ENCODE measurements at regions not wholly inside any gene's neighbourhood (a gene's known extent, or its start where the extent isn't known, plus 50 kb on each side); places are given as distances from the start of the nearest gene placed in this dataset.

GRCh38 chr21:38556390-38556789, 58.1 kb upstream of the ERG start:
- Histone ChIP-seq H3K27me3 (ENCODE audit: insufficient read depth in 3 of 3, low read length in 2 of 3) (peaks cover 0 to 5% (median 0%) of the 10 kb centered on the region in 3 donors), H3K4me3 (no peak overlapping the region), H3K36me3 (ENCODE audit: insufficient read depth in 1 of 2, low read depth in 1 of 2) (no peaks in the 10 kb centered on the region), H3K27ac (no peak overlapping the region), H3K4me1 (no peaks in the 10 kb centered on the region), H3K9me3 (no peaks in the 10 kb centered on the region)
- DNase-seq: no peak
- ATAC-seq: no peak
- TF ChIP-seq, protein P1, sequence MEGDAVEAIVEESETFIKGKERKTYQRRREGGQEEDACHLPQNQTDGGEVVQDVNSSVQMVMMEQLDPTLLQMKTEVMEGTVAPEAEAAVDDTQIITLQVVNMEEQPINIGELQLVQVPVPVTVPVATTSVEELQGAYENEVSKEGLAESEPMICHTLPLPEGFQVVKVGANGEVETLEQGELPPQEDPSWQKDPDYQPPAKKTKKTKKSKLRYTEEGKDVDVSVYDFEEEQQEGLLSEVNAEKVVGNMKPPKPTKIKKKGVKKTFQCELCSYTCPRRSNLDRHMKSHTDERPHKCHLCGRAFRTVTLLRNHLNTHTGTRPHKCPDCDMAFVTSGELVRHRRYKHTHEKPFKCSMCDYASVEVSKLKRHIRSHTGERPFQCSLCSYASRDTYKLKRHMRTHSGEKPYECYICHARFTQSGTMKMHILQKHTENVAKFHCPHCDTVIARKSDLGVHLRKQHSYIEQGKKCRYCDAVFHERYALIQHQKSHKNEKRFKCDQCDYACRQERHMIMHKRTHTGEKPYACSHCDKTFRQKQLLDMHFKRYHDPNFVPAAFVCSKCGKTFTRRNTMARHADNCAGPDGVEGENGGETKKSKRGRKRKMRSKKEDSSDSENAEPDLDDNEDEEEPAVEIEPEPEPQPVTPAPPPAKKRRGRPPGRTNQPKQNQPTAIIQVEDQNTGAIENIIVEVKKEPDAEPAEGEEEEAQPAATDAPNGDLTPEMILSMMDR (IDR thresholded peaks at IDR 0.05): no peak
- intact Hi-C loops (cut with DNase I): no loop called here

- Histone ChIP-seq H3K36me3 (ENCODE audit: insufficient read depth in 1 of 2, low read depth in 1 of 2) (no peaks in the 10 kb centered on the region), H3K27ac (no peak overlapping the region), H3K4me1 (no peaks in the 10 kb centered on the region), H3K9me3 (no peaks in the 10 kb centered on the region), H3K27me3 (ENCODE audit: insufficient read depth in 3 of 3, low read length in 2 of 3) (peaks cover 0 to 15% (median 4%) of the 10 kb centered on the region in 3 donors), H3K4me3 (no peak overlapping the region)
- ATAC-seq (no peak), DNase-seq (no peak)
- intact Hi-C loops (cut with DNase I): no loop called here
- TF ChIP-seq, protein P1 (IDR thresholded peaks at IDR 0.05): no peak
Measured at GRCh38 chr21:38561205-38561604, 62.9 kb upstream of the ERG start.

GRCh38 chr21:38561613-38562581, 63.6 kb upstream of the ERG start:
- ATAC-seq: no peak
- no peak for DNase-seq

DNA sequence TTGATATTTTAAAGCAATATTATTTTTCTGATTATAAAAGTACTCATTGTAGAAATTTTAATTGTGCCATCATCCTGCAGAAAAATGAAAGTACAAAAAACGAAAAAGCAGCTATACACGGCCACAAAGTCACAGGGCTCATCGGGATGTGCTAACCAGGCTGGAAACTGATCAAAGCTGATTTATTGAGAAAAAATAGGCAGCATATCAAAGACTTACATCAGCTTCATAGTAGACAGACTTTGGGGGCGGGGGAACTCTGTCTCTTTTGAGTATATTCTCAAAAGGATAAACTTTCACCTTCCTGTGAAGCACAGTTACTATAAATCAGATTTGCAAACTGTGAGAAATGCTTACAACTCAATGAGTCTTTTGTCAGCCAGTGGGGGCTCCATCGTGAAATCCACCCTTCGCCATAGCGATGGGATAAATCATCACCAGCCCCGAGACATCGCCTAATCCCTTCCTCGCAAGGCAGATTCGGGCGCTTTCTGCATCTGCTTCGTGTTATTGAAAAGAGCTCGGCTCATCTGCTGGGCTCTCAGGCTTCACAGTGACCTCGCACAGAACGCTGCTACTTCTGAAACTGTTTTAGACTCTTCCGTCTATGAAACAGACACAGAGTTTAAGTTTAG, 69.2 kb upstream of the ERG start:
- Histone ChIP-seq H3K36me3 (ENCODE audit: insufficient read depth in 1 of 2, low read depth in 1 of 2) (no peaks in the 10 kb centered on the region), H3K4me1 (no peaks in the 10 kb centered on the region), H3K27ac (no peak overlapping the region), H3K27me3 (ENCODE audit: insufficient read depth in 3 of 3, low read length in 2 of 3) (peaks cover 4 to 15% (median 5%) of the 10 kb centered on the region in 3 donors), H3K9me3 (no peaks in the 10 kb centered on the region), H3K4me3 (no peak overlapping the region)
- DNase-seq (no peak), ATAC-seq (no peak)
- TF ChIP-seq, protein P1 (IDR thresholded peaks at IDR 0.05): no peak
- 14 to 28% (median 17%) methylated on average over 17 of the region's 17 CpGs for WGBS, 3 donors
- intact Hi-C loops (cut with DNase I): no loop called here

More at GRCh38 chr21:38561613-38562581, 63.6 kb upstream of the ERG start:
- Histone ChIP-seq H3K36me3 (ENCODE audit: insufficient read depth in 1 of 2, low read depth in 1 of 2) (no peaks in the 10 kb centered on the region), H3K9me3 (no peaks in the 10 kb centered on the region), H3K4me3 (no peak overlapping the region), H3K27me3 (ENCODE audit: insufficient read depth in 3 of 3, low read length in 2 of 3) (peaks cover 0 to 15% (median 5%) of the 10 kb centered on the region in 3 donors), H3K27ac (no peak overlapping the region), H3K4me1 (no peaks in the 10 kb centered on the region)
- WGBS, 3 donors: 59 to 70% (median 64%) methylated on average over 7 of the region's 7 CpGs
- TF ChIP-seq, protein P1 (IDR thresholded peaks at IDR 0.05): no peak
- intact Hi-C loops (cut with DNase I): no loop called here
